ENCODE measurements at regions not wholly inside any gene's neighbourhood (a gene's known extent, or its start where the extent isn't known, plus 50 kb on each side); places are given as distances from the start of the nearest gene placed in this dataset.

- TF ChIP-seq POLR2A (IDR thresholded peaks at IDR 0.05) (no peak), CTCF (IDR thresholded peaks at IDR 0.05) (no peak)
Observed at GRCh38 chr17:33447090-33447489, 154.0 kb upstream of the ASIC2 start.

Data from Peyer's patch (tissue), 4 donors.